ENCODE measurements at regions not wholly inside any gene's neighbourhood (a gene's known extent, or its start where the extent isn't known, plus 50 kb on each side); places are given as distances from the start of the nearest gene placed in this dataset.
"Not testable (repeated sequence)": the region's sequence is repeated elsewhere in the genome, so short reads cannot be mapped to it uniquely, and the experiment has no call there.

- H3K4me3 ChIP-seq (ENCODE audit: low read depth, low read length): no peak overlapping the region
Observed at GRCh38 chr12:5259523-5259922, 172.4 kb upstream of the NTF3 start.

- no peak overlapping the region for H3K4me3 ChIP-seq (ENCODE audit: low read depth, low read length)
Observed at GRCh38 chr12:5260086-5260485, 171.8 kb upstream of the NTF3 start.

GRCh38 chr12:5260591-5261086 is 171.3 kb upstream of the NTF3 start:
- H3K4me3 ChIP-seq (ENCODE audit: low read depth, low read length): no peak overlapping the region

- H3K4me3 ChIP-seq (ENCODE audit: low read depth, low read length): no peak overlapping the region
Observed at GRCh38 chr12:5262450-5262849, 169.5 kb upstream of the NTF3 start.

GRCh38 chr12:5262885-5263284 is 169.0 kb upstream of the NTF3 start:
- no peak overlapping the region for H3K4me3 ChIP-seq (ENCODE audit: low read depth, low read length)

- no peak overlapping the region for H3K4me3 ChIP-seq (ENCODE audit: low read depth, low read length)
Observed at GRCh38 chr12:5264006-5264405, 167.9 kb upstream of the NTF3 start.

GRCh38 chr12:5267603-5268423 is 164.1 kb upstream of the NTF3 start:
- H3K4me3 ChIP-seq (ENCODE audit: low read depth, low read length): no peak overlapping the region

- no peak overlapping the region for H3K4me3 ChIP-seq (ENCODE audit: low read depth, low read length)
Observed at GRCh38 chr12:5268424-5269210, 163.3 kb upstream of the NTF3 start.

GRCh38 chr12:5269846-5270245 is 162.1 kb upstream of the NTF3 start:
- H3K4me3 ChIP-seq (ENCODE audit: low read depth, low read length): no peak overlapping the region

GRCh38 chr12:5272018-5272785 is 159.7 kb upstream of the NTF3 start:
- no peak overlapping the region for H3K4me3 ChIP-seq (ENCODE audit: low read depth, low read length)

GRCh38 chr12:5273709-5274108 is 158.2 kb upstream of the NTF3 start:
- H3K4me3 ChIP-seq (ENCODE audit: low read depth, low read length): no peak overlapping the region

- no peak overlapping the region for H3K4me3 ChIP-seq (ENCODE audit: low read depth, low read length)
Observed at GRCh38 chr12:5276327-5276880, 155.5 kb upstream of the NTF3 start.

- no peak overlapping the region for H3K4me3 ChIP-seq (ENCODE audit: low read depth, low read length)
Observed at GRCh38 chr12:5280086-5280485, 151.8 kb upstream of the NTF3 start.

GRCh38 chr12:5290368-5290767 is 141.5 kb upstream of the NTF3 start:
- H3K4me3 ChIP-seq (ENCODE audit: low read depth, low read length): not testable (repeated sequence)

- H3K4me3 ChIP-seq (ENCODE audit: low read depth, low read length): no peak overlapping the region
Observed at GRCh38 chr12:5292651-5293050, 139.3 kb upstream of the NTF3 start.

GRCh38 chr12:5293773-5294172 is 138.1 kb upstream of the NTF3 start:
- no peak overlapping the region for H3K4me3 ChIP-seq (ENCODE audit: low read depth, low read length)

GRCh38 chr12:5294274-5295070 is 137.4 kb upstream of the NTF3 start:
- H3K4me3 ChIP-seq (ENCODE audit: low read depth, low read length): no peak overlapping the region

- H3K4me3 ChIP-seq (ENCODE audit: low read depth, low read length): no peak overlapping the region
Observed at GRCh38 chr12:5295151-5295550, 136.8 kb upstream of the NTF3 start.

- no peak overlapping the region for H3K4me3 ChIP-seq (ENCODE audit: low read depth, low read length)
Observed at GRCh38 chr12:5295996-5296395, 135.9 kb upstream of the NTF3 start.

- no peak overlapping the region for H3K4me3 ChIP-seq (ENCODE audit: low read depth, low read length)
Observed at GRCh38 chr12:5301539-5301938, 130.4 kb upstream of the NTF3 start.
